Stomach (tissue), 8 donors: ENCODE measurements at regions not wholly inside any gene's neighbourhood (a gene's known extent, or its start where the extent isn't known, plus 50 kb on each side); places are given as distances from the start of the nearest gene placed in this dataset.

Source experiments
- DNase-seq, 2 donors: peaks; one replicate each; pipeline versions ENCODE4 v3.0.0 to v3.0.0-alpha.2; 2013 to 2019
- H3K27ac ChIP-seq, 5 donors: fragments of 200-600 bp in 4 of 5; sonication (generic) in 4 of 5; one replicate each; pipeline ENCODE4 v1.5.1; 2013 to 2019; ENCODE audit warnings: mild to moderate bottlenecking in 1 of 5, moderate library complexity in 1 of 5
- H3K27me3 ChIP-seq, 3 donors: fragments of 200-600 bp; sonication (generic); one replicate each; pipeline ENCODE4 v1.5.1; 2017 to 2019; ENCODE audit warnings: mixed run types in 1 of 3
- H3K36me3 ChIP-seq, 4 donors: fragments of 200-600 bp; sonication (generic); 1 replicate in 3 of 4; 2 replicates in 1 of 4; pipeline ENCODE4 v1.5.1; 2016 to 2019
- H3K4me1 ChIP-seq, 4 donors: fragments of 200-600 bp; sonication (generic); one replicate each; pipeline ENCODE4 v1.5.1; 2016 to 2019
- H3K4me3 ChIP-seq, 4 donors: fragments of 200-600 bp; sonication (generic) in 3 of 4; one replicate each; pipeline ENCODE4 v1.5.1; 2016 to 2019; ENCODE audit warnings: mild to moderate bottlenecking in 1 of 4
- H3K9me3 ChIP-seq, 4 donors: fragments of 200-600 bp; sonication (generic); one replicate each; pipeline ENCODE4 v1.5.1; 2016 to 2019
- EP300 ChIP-seq: sonication (generic); formaldehyde crosslinking; IDR thresholded peaks from one replicate; pipeline ENCODE4 v1.6.1; 2017; ENCODE audit warnings: antibody characterized with exemption
- POLR2A ChIP-seq, 4 donors: fragments of 450-650 bp; IDR thresholded peaks; one replicate each; pipeline ENCODE4 v1.6.1; 2016; ENCODE audit warnings: antibody characterized with exemption in 4 of 4, control low read depth in 2 of 4, mild to moderate bottlenecking in 1 of 4, moderate library complexity in 1 of 4
- POLR2AphosphoS5 ChIP-seq, 3 donors: sonication (generic); formaldehyde crosslinking; IDR thresholded peaks; one replicate each; pipeline ENCODE4 v1.6.1; 2016; ENCODE audit warnings: antibody characterized with exemption in 3 of 3
- WGBS, 5 donors: extraction: QIAGEN DNeasy Blood & Tissue Kit in 3 of 5; methylation state at CpG; one replicate each; pipeline versions ENCODE4 v1.1.5 to v1.1.7; 2013 to 2018; 5-methylcytosine and 5-hydroxymethylcytosine counted together
- intact Hi-C: fragments of 100-400 bp; cut with DNase I; formaldehyde crosslinking; loops from one replicate; pipeline ENCODE4 v1.15.1; 2023; ENCODE audit warnings: low total_unique reads
- TF ChIP-seq, protein P1 (sequence below), 7 experiments: fragments of 450-650 bp in 4 of 7; fragments of 200-600 bp in 3 of 7; sonication (generic) in 3 of 7; IDR thresholded peaks; one replicate each; pipeline ENCODE4 v1.5.1; 2016 to 2019; ENCODE audit warnings: antibody characterized with exemption in 7 of 7, control low read depth in 2 of 7, mild to moderate bottlenecking in 1 of 7
- donor health status: healthy with polysubstance abuse.
- donor health status: Bipolar disorder and iron deficiency.
- donor health status: healthy.

DNA sequence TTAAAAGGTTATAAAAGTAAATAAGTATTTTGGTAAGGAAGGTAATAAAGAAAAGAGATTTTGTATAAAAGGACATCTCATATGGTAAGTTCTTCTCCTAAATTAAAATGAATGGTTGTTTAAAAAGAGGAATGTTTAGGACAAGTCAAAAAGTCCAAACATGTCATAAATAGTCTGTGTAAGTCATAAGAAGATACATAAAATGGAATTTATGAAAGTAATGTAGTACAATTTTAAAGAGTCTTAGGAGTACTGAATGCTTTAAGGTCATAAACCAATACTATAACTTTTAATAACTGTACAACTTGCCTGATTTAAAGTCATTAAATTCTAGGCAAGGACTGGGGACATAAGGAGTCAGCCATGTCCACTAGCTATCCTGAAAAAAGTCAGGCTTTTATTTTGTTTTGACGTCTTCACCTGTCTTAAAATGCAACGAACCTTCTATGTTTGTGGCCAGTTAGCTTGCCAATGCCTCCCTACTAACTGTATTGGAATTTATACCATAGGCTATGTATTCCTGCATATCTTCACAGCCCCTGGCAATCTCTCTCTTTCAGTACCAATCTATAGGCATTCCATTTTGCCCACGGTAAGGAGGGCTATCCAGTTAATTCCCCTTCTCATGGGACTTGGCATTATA is 312.3 kb upstream of the LRRTM4 start:
- peaks cover 0 to 6% (median 0%) of the 10 kb centered on the region in 4 donors for H3K4me1 ChIP-seq
- H3K36me3 ChIP-seq = no peaks in the 10 kb centered on the region
- H3K27me3 ChIP-seq = no peaks in the 10 kb centered on the region
- H3K4me3 ChIP-seq = no peak overlapping the region
- intact Hi-C loops = no loop called here
- DNase-seq = no peak
- H3K9me3 ChIP-seq = peaks cover 0 to 47% (median 21%) of the 10 kb centered on the region in 4 donors
- no peak overlapping the region for H3K27ac ChIP-seq
- TF ChIP-seq EP300 = no peak
- TF ChIP-seq, protein P1, sequence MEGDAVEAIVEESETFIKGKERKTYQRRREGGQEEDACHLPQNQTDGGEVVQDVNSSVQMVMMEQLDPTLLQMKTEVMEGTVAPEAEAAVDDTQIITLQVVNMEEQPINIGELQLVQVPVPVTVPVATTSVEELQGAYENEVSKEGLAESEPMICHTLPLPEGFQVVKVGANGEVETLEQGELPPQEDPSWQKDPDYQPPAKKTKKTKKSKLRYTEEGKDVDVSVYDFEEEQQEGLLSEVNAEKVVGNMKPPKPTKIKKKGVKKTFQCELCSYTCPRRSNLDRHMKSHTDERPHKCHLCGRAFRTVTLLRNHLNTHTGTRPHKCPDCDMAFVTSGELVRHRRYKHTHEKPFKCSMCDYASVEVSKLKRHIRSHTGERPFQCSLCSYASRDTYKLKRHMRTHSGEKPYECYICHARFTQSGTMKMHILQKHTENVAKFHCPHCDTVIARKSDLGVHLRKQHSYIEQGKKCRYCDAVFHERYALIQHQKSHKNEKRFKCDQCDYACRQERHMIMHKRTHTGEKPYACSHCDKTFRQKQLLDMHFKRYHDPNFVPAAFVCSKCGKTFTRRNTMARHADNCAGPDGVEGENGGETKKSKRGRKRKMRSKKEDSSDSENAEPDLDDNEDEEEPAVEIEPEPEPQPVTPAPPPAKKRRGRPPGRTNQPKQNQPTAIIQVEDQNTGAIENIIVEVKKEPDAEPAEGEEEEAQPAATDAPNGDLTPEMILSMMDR (IDR thresholded peaks at IDR 0.05) = no peak
- TF ChIP-seq POLR2AphosphoS5 (IDR thresholded peaks at IDR 0.05) = no peak
- no peak for TF ChIP-seq POLR2A (IDR thresholded peaks at IDR 0.05)
- 80 to 87% (median 84%) methylated on average over 3 of the region's 3 CpGs for whole genome bisulfite sequencing, 5 donors

GRCh38 chr2:77838441-77838840 is 316.3 kb upstream of the LRRTM4 start:
- Histone ChIP-seq H3K4me3 (no peak overlapping the region), H3K27me3 (no peaks in the 10 kb centered on the region), H3K9me3 (peaks cover 0 to 27% (median 14%) of the 10 kb centered on the region in 4 donors), H3K27ac (no peak overlapping the region), H3K36me3 (no peaks in the 10 kb centered on the region), H3K4me1 (no peaks in the 10 kb centered on the region)
- DNase-seq = no peak
- TF ChIP-seq, protein P1 (IDR thresholded peaks at IDR 0.05) = no peak
- TF ChIP-seq POLR2AphosphoS5 (IDR thresholded peaks at IDR 0.05) = no peak
- TF ChIP-seq EP300 = no peak
- no peak for TF ChIP-seq POLR2A (IDR thresholded peaks at IDR 0.05)
- intact Hi-C loops = no loop called here

DNA sequence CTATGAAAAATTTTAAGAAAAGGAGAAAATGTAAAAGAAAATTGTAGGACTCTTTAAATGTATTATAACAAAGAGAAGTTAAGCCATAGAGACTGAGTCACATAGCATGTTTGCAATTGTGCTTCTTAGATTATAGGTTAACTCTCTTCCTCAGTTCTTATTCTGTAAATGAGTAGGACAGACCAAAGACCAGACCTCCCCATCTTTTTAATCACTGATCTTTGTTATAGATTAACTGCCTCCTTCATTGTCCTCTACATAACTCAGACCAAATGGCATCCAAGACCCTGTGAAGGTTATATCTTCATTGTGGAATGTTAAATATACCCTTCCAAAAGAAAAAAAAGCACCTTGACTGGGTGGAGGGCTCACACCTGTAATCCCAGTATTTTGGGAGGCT is 316.9 kb upstream of the LRRTM4 start:
- H3K36me3 ChIP-seq = no peaks in the 10 kb centered on the region
- H3K9me3 ChIP-seq = peaks cover 0 to 22% (median 9%) of the 10 kb centered on the region in 4 donors
- H3K27ac ChIP-seq = no peak overlapping the region
- TF ChIP-seq POLR2AphosphoS5 (IDR thresholded peaks at IDR 0.05) (no peak), POLR2A (IDR thresholded peaks at IDR 0.05) (no peak), EP300 (no peak)
- TF ChIP-seq, protein P1 (IDR thresholded peaks at IDR 0.05) = no peak
- H3K4me1 ChIP-seq = no peaks in the 10 kb centered on the region
- H3K27me3 ChIP-seq = no peaks in the 10 kb centered on the region
- DNase-seq = no peak
- no peak overlapping the region for H3K4me3 ChIP-seq
- intact Hi-C loops = no loop called here

DNA sequence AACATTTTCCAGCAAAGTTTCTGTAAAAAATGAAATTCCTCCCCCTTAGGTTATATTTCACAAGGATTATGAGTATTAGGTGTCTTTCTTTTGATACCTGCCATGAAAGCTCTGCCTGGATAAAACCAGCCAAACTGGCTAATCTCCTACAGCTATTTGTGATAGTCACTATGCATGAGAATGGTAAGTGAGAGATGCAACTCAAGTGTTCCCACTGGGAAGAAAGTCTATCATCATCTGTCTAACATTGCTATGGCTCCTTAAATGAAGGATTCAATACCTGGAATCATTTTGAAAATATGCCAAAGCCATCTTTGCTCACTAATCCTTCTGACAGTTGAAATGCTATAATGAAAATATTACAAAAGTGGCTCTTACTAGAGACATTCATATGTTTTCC is 339.9 kb upstream of the LRRTM4 start:
- Histone ChIP-seq H3K27ac (no peak overlapping the region), H3K9me3 (peaks cover 0 to 13% (median 6%) of the 10 kb centered on the region in 4 donors), H3K27me3 (no peaks in the 10 kb centered on the region), H3K36me3 (no peaks in the 10 kb centered on the region), H3K4me1 (no peaks in the 10 kb centered on the region), H3K4me3 (no peak overlapping the region)
- intact Hi-C loops = no loop called here
- DNase-seq = no peak
- TF ChIP-seq POLR2A (IDR thresholded peaks at IDR 0.05) = no peak
- TF ChIP-seq POLR2AphosphoS5 (IDR thresholded peaks at IDR 0.05) = no peak
- TF ChIP-seq EP300 = no peak
- TF ChIP-seq, protein P1 (IDR thresholded peaks at IDR 0.05) = no peak
